HG02678 (cell line): ENCODE measurements at regions not wholly inside any gene's neighbourhood (a gene's known extent, or its start where the extent isn't known, plus 50 kb on each side); places are given as distances from the start of the nearest gene placed in this dataset.
"Not testable (repeated sequence)": the region's sequence is repeated elsewhere in the genome, so short reads cannot be mapped to it uniquely, and the experiment has no call there.

Experiments
- ATAC-seq: cut with Tn5 transposase; IDR thresholded peaks from one replicate; pipeline ENCODE4 v1.9.1; 2021; ENCODE audit warnings: mild to moderate bottlenecking, moderate library complexity; ENCODE audit not compliant: unreplicated experiment

DNA sequence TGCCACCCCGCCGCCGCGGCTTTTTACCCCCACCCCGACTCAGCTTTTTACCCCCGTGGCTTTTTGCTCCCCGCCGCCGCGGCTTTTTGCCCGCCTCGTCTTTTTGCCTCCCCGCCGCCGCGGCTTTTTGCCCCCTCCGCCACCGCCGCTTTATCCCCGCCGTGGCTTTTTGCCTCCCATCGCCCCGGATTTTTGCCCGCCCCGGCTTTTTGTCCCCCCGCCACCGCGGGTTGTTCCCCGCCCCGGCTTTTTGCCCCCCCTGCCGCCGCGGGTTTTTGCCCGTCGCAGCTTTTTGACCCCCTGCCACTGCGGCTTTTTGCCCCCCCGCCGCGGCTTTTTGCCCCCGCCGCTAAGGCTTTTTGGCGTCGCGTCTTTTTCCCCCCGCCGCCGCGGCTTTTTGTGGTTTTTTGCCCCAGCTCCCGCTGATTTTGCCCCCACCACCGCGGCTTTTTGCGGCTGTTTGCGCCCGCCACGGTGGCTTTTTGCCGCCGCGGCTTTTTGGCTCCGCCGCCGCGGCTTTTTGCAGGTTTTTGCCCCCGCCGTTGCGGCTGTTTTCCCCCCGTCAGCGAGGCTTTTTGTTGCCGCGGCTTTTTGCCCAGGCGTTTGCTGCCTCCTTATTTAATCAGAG is 597.2 kb downstream of the GOLGA6L6 start:
- no peak for ATAC-seq

GRCh38 chr15:19943515-19943914 is 598.1 kb downstream of the GOLGA6L6 start:
- ATAC-seq, result no peak

DNA sequence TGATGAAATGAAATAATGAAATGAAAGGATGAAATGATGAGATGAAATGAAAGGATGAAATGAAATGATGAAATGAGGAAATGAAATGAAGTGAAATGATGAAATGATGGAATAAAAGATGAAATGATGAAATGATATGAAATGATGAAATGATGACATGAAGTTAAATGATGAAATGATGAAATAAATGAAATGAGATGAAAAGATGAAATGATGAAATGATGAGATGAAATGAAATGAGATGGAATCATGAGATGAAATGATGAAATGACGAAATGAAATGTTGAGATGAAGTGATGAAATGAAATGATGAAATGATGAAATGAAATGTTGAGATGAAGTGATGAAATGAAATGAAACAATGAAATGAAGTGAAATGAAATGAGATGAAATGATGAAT is 638.3 kb downstream of the GOLGA6L6 start:
- ATAC-seq, result not testable (repeated sequence)

- not testable (repeated sequence) for ATAC-seq
These were observed 639.2 kb downstream of the GOLGA6L6 start for GRCh38 chr15:19902388-19902787.

DNA sequence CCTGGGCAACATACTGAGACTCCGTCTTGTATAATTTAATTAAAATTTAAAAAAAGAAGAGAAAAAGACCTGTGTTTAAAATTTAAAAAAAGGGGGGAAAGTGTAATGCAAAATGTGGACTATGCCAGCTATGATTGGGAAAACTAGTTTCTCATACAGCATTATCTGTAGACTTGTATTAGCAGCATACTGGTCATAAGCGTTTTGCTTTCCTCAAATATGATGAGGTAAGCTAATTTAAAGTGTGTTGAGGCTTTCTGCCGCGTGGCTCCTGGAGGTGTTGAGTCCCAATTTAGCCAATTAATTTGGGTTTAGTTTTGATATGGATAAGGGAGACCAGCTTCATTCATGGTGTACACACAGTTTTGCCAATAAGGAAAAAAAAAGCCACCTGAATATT is 640.2 kb downstream of the GOLGA6L6 start:
- not testable (repeated sequence) for ATAC-seq

DNA sequence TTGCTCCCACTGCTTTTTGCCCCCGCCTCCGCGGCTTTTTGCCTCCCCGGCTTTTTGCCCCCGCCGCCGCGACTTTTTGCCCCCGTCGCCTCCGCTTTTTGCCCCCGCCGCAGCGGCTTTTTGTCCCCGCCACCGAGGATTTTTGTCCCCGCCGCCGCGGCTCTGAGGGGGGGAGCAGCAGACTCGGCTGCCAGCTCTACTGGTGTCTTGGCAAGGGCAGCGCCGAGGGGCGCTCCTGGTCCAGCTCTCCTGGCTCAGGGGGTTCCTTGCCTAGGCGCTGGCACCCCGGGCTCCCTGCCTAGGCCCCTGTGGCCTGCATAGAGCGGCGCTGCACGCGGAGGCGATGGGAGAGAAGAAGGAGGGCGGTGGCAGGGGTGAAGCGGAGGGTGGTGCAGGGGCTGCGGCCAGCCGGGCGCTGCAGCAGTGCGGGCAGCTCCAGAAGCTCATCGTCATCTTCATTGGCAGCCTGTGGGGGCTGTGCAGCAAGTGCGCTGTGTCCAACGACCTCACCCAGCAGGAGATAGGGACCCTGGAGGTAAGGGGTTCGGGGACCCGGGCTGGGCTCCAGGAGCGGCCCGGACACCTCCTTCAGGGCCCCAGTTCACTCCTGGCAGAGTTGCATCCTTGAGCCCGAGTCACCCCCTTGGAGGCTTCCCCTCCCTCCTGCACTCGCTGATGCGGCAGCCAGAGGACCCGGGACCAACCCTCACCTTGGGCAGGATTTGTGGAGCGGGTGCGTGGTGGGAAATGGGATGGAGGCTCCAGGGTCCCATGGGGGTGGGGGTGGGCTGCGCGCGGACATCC is 642.4 kb downstream of the GOLGA6L6 start:
- no peak for ATAC-seq

- ATAC-seq, result not testable (repeated sequence)
These were observed 652.8 kb downstream of the GOLGA6L6 start for GRCh38 chr15:19888811-19889210.

- not testable (repeated sequence) for ATAC-seq
These were observed 697.5 kb downstream of the GOLGA6L6 start for GRCh38 chr15:19844061-19844460.
